Transverse colon (tissue), 4 donors: ENCODE measurements at regions not wholly inside any gene's neighbourhood (a gene's known extent, or its start where the extent isn't known, plus 50 kb on each side); places are given as distances from the start of the nearest gene placed in this dataset.
"Not testable (repeated sequence)": the region's sequence is repeated elsewhere in the genome, so short reads cannot be mapped to it uniquely, and the experiment has no call there.

Source experiments
- DNase-seq: peaks from one replicate; pipeline ENCODE4 v3.0.0-alpha.2; 2019
- H3K27ac ChIP-seq, 4 donors: fragments of 200-600 bp; sonication (generic); 2 replicates each; pipeline ENCODE4 v1.5.1; 2016 to 2018; ENCODE audit warnings: inconsistent platforms in 4 of 4
- H3K27me3 ChIP-seq: fragments of 200-600 bp; sonication (generic); 2 replicates; pipeline ENCODE4 v1.5.1; 2017; ENCODE audit warnings: inconsistent platforms
- H3K36me3 ChIP-seq, 4 donors: fragments of 200-600 bp; sonication (generic); 2 replicates each; pipeline ENCODE4 v1.5.1; 2017 to 2019; ENCODE audit warnings: inconsistent platforms in 4 of 4
- H3K4me1 ChIP-seq, 4 donors: fragments of 200-600 bp; sonication (generic); 2 replicates each; pipeline ENCODE4 v1.5.1; 2017 to 2020; ENCODE audit warnings: inconsistent platforms in 4 of 4
- H3K4me3 ChIP-seq, 4 donors: fragments of 200-600 bp; sonication (generic); 1 replicate in 1 of 4; 2 replicates in 3 of 4; pipeline versions ENCODE4 v1.5.1 to v1.6.1; 2017 to 2019; ENCODE audit warnings: inconsistent platforms in 4 of 4
- H3K9me3 ChIP-seq, 2 donors: fragments of 200-600 bp; sonication (generic); 2 replicates each; pipeline ENCODE4 v1.5.1; 2017 to 2019; ENCODE audit warnings: inconsistent platforms in 2 of 2
- WGBS, 2 donors: methylation state at CpG; one replicate each; pipeline ENCODE4 v1.1.5; 2018; ENCODE audit warnings: low coverage in 1 of 2; 5-methylcytosine and 5-hydroxymethylcytosine counted together
- in situ Hi-C, 4 donors: fragments of 200-750 bp; cut with MboI; loops; one replicate each; pipeline versions ENCODE4 v1.15.0 to v1.15.1; 2017; ENCODE audit warnings: low sequenced_read_pairs in 3 of 4, low pct_ligation_motif_present in 1 of 4, low pct_unique_long_range_greater_than_20kb in 1 of 4
- intact Hi-C: fragments of 100-400 bp; cut with DNase I; formaldehyde crosslinking; loops from one replicate; pipeline ENCODE4 v1.15.1; 2023; ENCODE audit warnings: low total_unique reads

GRCh38 chr21:9820579-9820978 lies 700.8 kb upstream of the TPTE start:
- H3K9me3 ChIP-seq, H3K36me3 ChIP-seq, H3K4me3 ChIP-seq, H3K4me1 ChIP-seq, H3K27ac ChIP-seq, H3K27me3 ChIP-seq, intact Hi-C loops, DNase-seq, in situ Hi-C loops: not testable (repeated sequence)
- WGBS, 2 donors = 72 to 90% methylated on average over 3 to 9 of the region's 20 CpGs

- DNase-seq, H3K4me3 ChIP-seq, H3K27me3 ChIP-seq, H3K9me3 ChIP-seq, H3K27ac ChIP-seq, H3K36me3 ChIP-seq, intact Hi-C loops, in situ Hi-C loops, H3K4me1 ChIP-seq: not testable (repeated sequence)
- 76 to 82% methylated on average over 17 to 19 of the region's 20 CpGs for WGBS, 2 donors
Observed at GRCh38 chr21:9821472-9821871, 699.9 kb upstream of the TPTE start.

GRCh38 chr21:9822093-9822820 lies 699.1 kb upstream of the TPTE start:
- H3K36me3 ChIP-seq, H3K4me1 ChIP-seq, H3K27ac ChIP-seq, H3K4me3 ChIP-seq, intact Hi-C loops, H3K9me3 ChIP-seq, DNase-seq, H3K27me3 ChIP-seq, in situ Hi-C loops: not testable (repeated sequence)
- 87% methylated on average over 25 of the region's 49 CpGs; no CpG with 5 or more reads in 1 of the 2 donors for WGBS, 2 donors

- WGBS, 2 donors = 89 to 91% methylated on average over 30 to 44 of the region's 65 CpGs
- peak; percentile 21 for DNase-seq
- in situ Hi-C loops = not testable (repeated sequence)
Observed at GRCh38 chr21:9823197-9824157, 697.9 kb upstream of the TPTE start.

GRCh38 chr21:9830801-9831200 lies 690.6 kb upstream of the TPTE start:
- intact Hi-C loops, H3K27me3 ChIP-seq, in situ Hi-C loops, H3K36me3 ChIP-seq, H3K9me3 ChIP-seq, H3K27ac ChIP-seq, DNase-seq, H3K4me1 ChIP-seq, H3K4me3 ChIP-seq: not testable (repeated sequence)
- no CpG with 5 or more reads among the region's 32 CpGs for WGBS, 2 donors

More at GRCh38 chr21:9823197-9824157, 697.9 kb upstream of the TPTE start:
- H3K27ac ChIP-seq, H3K4me3 ChIP-seq, H3K36me3 ChIP-seq, intact Hi-C loops, H3K27me3 ChIP-seq, H3K4me1 ChIP-seq, H3K9me3 ChIP-seq: not testable (repeated sequence)

GRCh38 chr21:9832751-9833150 lies 688.6 kb upstream of the TPTE start:
- DNase-seq, H3K27me3 ChIP-seq, H3K4me1 ChIP-seq, H3K4me3 ChIP-seq, H3K36me3 ChIP-seq, H3K27ac ChIP-seq, in situ Hi-C loops, H3K9me3 ChIP-seq, intact Hi-C loops: not testable (repeated sequence)
- 81 to 83% methylated on average over 14 to 17 of the region's 18 CpGs for WGBS, 2 donors

GRCh38 chr21:9836547-9836946 lies 684.8 kb upstream of the TPTE start:
- H3K36me3 ChIP-seq, DNase-seq, H3K27ac ChIP-seq, H3K4me3 ChIP-seq, in situ Hi-C loops, intact Hi-C loops, H3K4me1 ChIP-seq, H3K27me3 ChIP-seq: not testable (repeated sequence)
- H3K9me3 ChIP-seq = peaks cover 16 to 24% of the 10 kb centered on the region in 2 donors
- 85% methylated on average over 10 of the region's 33 CpGs; no CpG with 5 or more reads in 1 of the 2 donors for WGBS, 2 donors

GRCh38 chr21:9837001-9837400 lies 684.4 kb upstream of the TPTE start:
- 95 to 97% methylated on average over 6 to 12 of the region's 18 CpGs for WGBS, 2 donors

GRCh38 chr21:9837526-9837925 lies 683.9 kb upstream of the TPTE start:
- in situ Hi-C loops, H3K27me3 ChIP-seq, H3K4me1 ChIP-seq, H3K27ac ChIP-seq, DNase-seq, intact Hi-C loops, H3K36me3 ChIP-seq, H3K4me3 ChIP-seq: not testable (repeated sequence)
- 73 to 86% methylated on average over 16 to 20 of the region's 21 CpGs for WGBS, 2 donors
- peaks cover 16 to 24% of the 10 kb centered on the region in 2 donors for H3K9me3 ChIP-seq

More at GRCh38 chr21:9837001-9837400, 684.4 kb upstream of the TPTE start:
- H3K36me3 ChIP-seq, in situ Hi-C loops, H3K27me3 ChIP-seq, H3K4me1 ChIP-seq, DNase-seq, intact Hi-C loops, H3K4me3 ChIP-seq, H3K27ac ChIP-seq: not testable (repeated sequence)
- peaks cover 16 to 24% of the 10 kb centered on the region in 2 donors for H3K9me3 ChIP-seq
